ENCODE measurements at regions not wholly inside any gene's neighbourhood (a gene's known extent, or its start where the extent isn't known, plus 50 kb on each side); places are given as distances from the start of the nearest gene placed in this dataset.

DNA sequence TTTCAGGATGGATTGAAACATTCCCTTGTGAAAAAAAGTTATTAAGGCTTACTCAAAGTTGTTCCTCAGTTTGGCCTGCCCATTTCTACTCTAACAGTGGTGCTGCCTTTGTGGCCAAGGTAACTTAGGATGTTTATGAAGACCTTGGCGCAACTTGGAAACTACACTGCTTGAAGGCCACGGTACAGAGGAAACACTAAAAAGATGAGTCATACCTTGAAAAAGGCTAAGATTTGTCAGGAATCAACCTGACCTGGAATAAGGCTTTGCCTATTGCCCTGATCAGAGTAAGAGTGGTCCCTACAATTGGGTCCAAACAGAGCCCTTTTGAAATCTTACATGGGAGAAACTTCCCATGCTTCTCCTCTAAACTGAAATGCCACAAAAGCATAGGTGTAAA, 119.9 kb upstream of the MOCS1 start:
- DNase-seq (ENCODE audit: low read depth, low spot score): no peak
- no peaks in the 10 kb centered on the region for H3K36me3 ChIP-seq (ENCODE audit: insufficient read depth, insufficient read length, low read length)
- no peak for TF ChIP-seq ZNF274 (IDR thresholded peaks at IDR 0.05; ENCODE audit: low read depth, low read length)
- TF ChIP-seq YY1 (IDR thresholded peaks at IDR 0.05; ENCODE audit: insufficient read depth, insufficient read length): no peak
- no peak for TF ChIP-seq SUZ12 (IDR thresholded peaks at IDR 0.05; ENCODE audit: extremely low read depth, insufficient read depth, insufficient read length)

GRCh38 chr6:40049128-40049527, 114.9 kb upstream of the MOCS1 start:
- no peaks in the 10 kb centered on the region for H3K36me3 ChIP-seq (ENCODE audit: insufficient read depth, insufficient read length, low read length)
- H3K9me3 ChIP-seq (ENCODE audit: insufficient read depth, low read length): peaks cover 11% of the 10 kb centered on the region; the same call in 1 of the 2 replicates
- no peak overlapping the region for H3K9ac ChIP-seq (ENCODE audit: insufficient read length, low read depth)
- H3K27me3 ChIP-seq (ENCODE audit: insufficient read depth, insufficient read length): no peaks in the 10 kb centered on the region
- no peak overlapping the region for H3K4me3 ChIP-seq (ENCODE audit: insufficient read length, low read depth)
- DNase-seq (ENCODE audit: low read depth, low spot score): no peak
- TF ChIP-seq ZNF274 (IDR thresholded peaks at IDR 0.05; ENCODE audit: low read depth, low read length): no peak
- TF ChIP-seq YY1 (IDR thresholded peaks at IDR 0.05; ENCODE audit: insufficient read depth, insufficient read length): no peak
- no peak for TF ChIP-seq SUZ12 (IDR thresholded peaks at IDR 0.05; ENCODE audit: extremely low read depth, insufficient read depth, insufficient read length)
- H3K4me1 ChIP-seq (ENCODE audit: insufficient read depth, insufficient read length): no peaks in the 10 kb centered on the region

More for the DNA sequence above, 119.9 kb upstream of the MOCS1 start:
- Histone ChIP-seq H3K9ac (ENCODE audit: insufficient read length, low read depth) (no peak overlapping the region), H3K4me3 (ENCODE audit: insufficient read length, low read depth) (no peak overlapping the region), H3K4me1 (ENCODE audit: insufficient read depth, insufficient read length) (peaks cover 2% of the 10 kb centered on the region), H3K27me3 (ENCODE audit: insufficient read depth, insufficient read length) (no peaks in the 10 kb centered on the region), H3K9me3 (ENCODE audit: insufficient read depth, low read length) (peaks cover 11% of the 10 kb centered on the region; the same call in 1 of the 2 replicates)

- no peak for TF ChIP-seq YY1 (IDR thresholded peaks at IDR 0.05; ENCODE audit: insufficient read depth, insufficient read length)
- TF ChIP-seq SUZ12 (IDR thresholded peaks at IDR 0.05; ENCODE audit: extremely low read depth, insufficient read depth, insufficient read length): no peak
- TF ChIP-seq ZNF274 (IDR thresholded peaks at IDR 0.05; ENCODE audit: low read depth, low read length): no peak
- Histone ChIP-seq H3K27me3 (ENCODE audit: insufficient read depth, insufficient read length) (no peaks in the 10 kb centered on the region), H3K9me3 (ENCODE audit: insufficient read depth, low read length) (peaks cover 16% of the 10 kb centered on the region), H3K9ac (ENCODE audit: insufficient read length, low read depth) (no peak overlapping the region), H3K4me1 (ENCODE audit: insufficient read depth, insufficient read length) (peaks cover 2% of the 10 kb centered on the region), H3K4me3 (ENCODE audit: insufficient read length, low read depth) (no peak overlapping the region), H3K36me3 (ENCODE audit: insufficient read depth, insufficient read length, low read length) (no peaks in the 10 kb centered on the region)
- DNase-seq (ENCODE audit: low read depth, low spot score): no peak
Measured at GRCh38 chr6:40044196-40044595, 109.9 kb upstream of the MOCS1 start.

DNA sequence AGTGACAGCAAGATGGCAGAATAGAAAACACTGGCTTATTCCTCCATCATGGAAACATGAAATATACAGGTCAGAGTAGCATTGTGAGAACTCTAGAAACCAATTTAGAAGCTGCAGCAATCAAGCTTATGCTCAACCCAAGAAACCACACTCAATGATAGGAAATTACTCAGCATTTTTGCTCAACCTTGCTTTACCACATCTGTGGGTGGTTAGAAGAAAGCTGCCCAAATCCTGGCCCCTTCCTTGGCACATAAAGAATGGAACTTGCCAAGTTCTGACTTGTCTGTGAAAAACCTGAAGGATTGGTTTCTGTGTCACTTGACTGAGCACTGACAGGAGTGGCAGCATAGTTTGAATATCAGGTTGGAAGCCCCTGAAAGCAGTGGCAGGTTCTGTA, 108.0 kb upstream of the MOCS1 start:
- no peak for DNase-seq (ENCODE audit: low read depth, low spot score)

DNA sequence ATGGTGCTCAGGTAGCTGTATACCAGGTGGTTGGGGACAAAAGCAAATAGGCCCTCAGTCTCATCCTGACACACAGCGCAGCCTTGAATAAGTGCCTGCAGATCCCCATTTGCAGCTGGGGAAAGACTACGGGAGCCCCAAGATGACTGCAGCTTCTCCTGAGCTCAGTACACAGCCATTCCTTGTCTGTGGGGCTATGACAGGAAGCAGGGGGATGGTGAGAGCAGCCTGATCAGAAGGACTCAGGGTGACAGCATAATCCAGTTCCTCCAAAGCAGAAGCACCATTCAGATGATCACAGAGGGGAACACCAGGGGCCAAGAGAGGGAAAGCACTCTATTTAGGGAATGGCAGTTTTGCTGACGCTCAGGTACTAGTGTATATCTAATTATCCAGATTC, 104.8 kb upstream of the MOCS1 start:
- Histone ChIP-seq H3K4me3 (ENCODE audit: insufficient read length, low read depth) (no peak overlapping the region), H3K36me3 (ENCODE audit: insufficient read depth, insufficient read length, low read length) (no peaks in the 10 kb centered on the region), H3K4me1 (ENCODE audit: insufficient read depth, insufficient read length) (peaks cover 2% of the 10 kb centered on the region), H3K9ac (ENCODE audit: insufficient read length, low read depth) (no peak overlapping the region), H3K9me3 (ENCODE audit: insufficient read depth, low read length) (peaks cover 16% of the 10 kb centered on the region), H3K27me3 (ENCODE audit: insufficient read depth, insufficient read length) (no peaks in the 10 kb centered on the region)
- DNase-seq (ENCODE audit: low read depth, low spot score): no peak
- TF ChIP-seq YY1 (IDR thresholded peaks at IDR 0.05; ENCODE audit: insufficient read depth, insufficient read length) (no peak), ZNF274 (IDR thresholded peaks at IDR 0.05; ENCODE audit: low read depth, low read length) (no peak), SUZ12 (IDR thresholded peaks at IDR 0.05; ENCODE audit: extremely low read depth, insufficient read depth, insufficient read length) (no peak)

More for the DNA sequence above, 108.0 kb upstream of the MOCS1 start:
- no peaks in the 10 kb centered on the region for H3K27me3 ChIP-seq (ENCODE audit: insufficient read depth, insufficient read length)
- H3K4me1 ChIP-seq (ENCODE audit: insufficient read depth, insufficient read length): peaks cover 2% of the 10 kb centered on the region
- H3K4me3 ChIP-seq (ENCODE audit: insufficient read length, low read depth): no peak overlapping the region
- no peaks in the 10 kb centered on the region for H3K36me3 ChIP-seq (ENCODE audit: insufficient read depth, insufficient read length, low read length)
- no peak overlapping the region for H3K9ac ChIP-seq (ENCODE audit: insufficient read length, low read depth)
- H3K9me3 ChIP-seq (ENCODE audit: insufficient read depth, low read length): peaks cover 16% of the 10 kb centered on the region
- TF ChIP-seq YY1 (IDR thresholded peaks at IDR 0.05; ENCODE audit: insufficient read depth, insufficient read length) (no peak), SUZ12 (IDR thresholded peaks at IDR 0.05; ENCODE audit: extremely low read depth, insufficient read depth, insufficient read length) (no peak), ZNF274 (IDR thresholded peaks at IDR 0.05; ENCODE audit: low read depth, low read length) (no peak)

DNA sequence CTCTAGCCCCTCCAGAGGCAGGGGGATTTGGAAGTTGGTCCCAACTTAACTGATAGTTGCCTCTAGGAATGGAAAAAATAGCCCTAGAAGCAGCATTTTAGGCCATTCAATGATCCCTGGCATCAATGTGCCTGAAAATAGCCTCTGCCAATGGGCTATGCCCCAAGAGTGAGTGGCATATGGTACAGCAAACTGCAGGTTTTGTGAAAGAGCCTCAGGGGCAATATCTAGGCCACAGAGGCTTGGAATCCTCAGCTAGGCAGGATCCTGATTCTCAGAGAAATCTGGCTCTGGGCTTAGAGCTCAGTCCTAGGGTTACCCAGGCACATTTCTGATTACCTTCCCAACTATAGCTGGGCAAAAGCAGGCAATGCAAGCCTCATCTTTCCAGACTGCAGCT, 104.4 kb upstream of the MOCS1 start:
- H3K9me3 ChIP-seq (ENCODE audit: insufficient read depth, low read length): peaks cover 16% of the 10 kb centered on the region
- no peaks in the 10 kb centered on the region for H3K27me3 ChIP-seq (ENCODE audit: insufficient read depth, insufficient read length)
- peaks cover 2% of the 10 kb centered on the region for H3K4me1 ChIP-seq (ENCODE audit: insufficient read depth, insufficient read length)
- H3K9ac ChIP-seq (ENCODE audit: insufficient read length, low read depth): no peak overlapping the region
- H3K4me3 ChIP-seq (ENCODE audit: insufficient read length, low read depth): no peak overlapping the region
- no peaks in the 10 kb centered on the region for H3K36me3 ChIP-seq (ENCODE audit: insufficient read depth, insufficient read length, low read length)
- no peak for DNase-seq (ENCODE audit: low read depth, low spot score)
- TF ChIP-seq YY1 (IDR thresholded peaks at IDR 0.05; ENCODE audit: insufficient read depth, insufficient read length) (no peak), ZNF274 (IDR thresholded peaks at IDR 0.05; ENCODE audit: low read depth, low read length) (no peak), SUZ12 (IDR thresholded peaks at IDR 0.05; ENCODE audit: extremely low read depth, insufficient read depth, insufficient read length) (no peak)

- H3K9me3 ChIP-seq (ENCODE audit: insufficient read depth, low read length): peaks cover 16% of the 10 kb centered on the region
- TF ChIP-seq SUZ12 (IDR thresholded peaks at IDR 0.05; ENCODE audit: extremely low read depth, insufficient read depth, insufficient read length): no peak
- no peak overlapping the region for H3K4me3 ChIP-seq (ENCODE audit: insufficient read length, low read depth)
- no peaks in the 10 kb centered on the region for H3K27me3 ChIP-seq (ENCODE audit: insufficient read depth, insufficient read length)
- no peak overlapping the region for H3K9ac ChIP-seq (ENCODE audit: insufficient read length, low read depth)
- H3K36me3 ChIP-seq (ENCODE audit: insufficient read depth, insufficient read length, low read length): no peaks in the 10 kb centered on the region
- DNase-seq (ENCODE audit: low read depth, low spot score): no peak
- H3K4me1 ChIP-seq (ENCODE audit: insufficient read depth, insufficient read length): peaks cover 2% of the 10 kb centered on the region
Measured at GRCh38 chr6:40037271-40037670, 103.0 kb upstream of the MOCS1 start.

DNA sequence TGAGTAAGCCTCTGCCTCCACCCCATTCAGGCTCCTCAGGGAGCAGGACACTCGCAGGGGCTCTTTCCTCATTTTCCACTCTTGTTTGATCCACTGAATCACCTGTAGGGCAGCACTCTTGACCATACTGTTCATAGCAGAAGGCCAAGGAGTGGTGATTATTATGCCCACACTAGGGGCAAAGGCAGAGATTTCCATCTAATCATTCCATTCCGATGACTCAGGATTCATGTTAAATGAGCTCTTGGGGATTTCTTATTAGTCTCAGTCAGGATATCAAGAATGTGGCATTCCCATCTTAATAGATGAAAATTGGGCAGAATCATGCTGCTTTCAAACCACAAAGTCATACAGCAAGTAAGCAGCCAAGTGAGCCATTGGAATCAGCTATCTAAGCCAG, 101.9 kb upstream of the MOCS1 start:
- no peak overlapping the region for H3K4me3 ChIP-seq (ENCODE audit: insufficient read length, low read depth)
- no peaks in the 10 kb centered on the region for H3K27me3 ChIP-seq (ENCODE audit: insufficient read depth, insufficient read length)
- no peak for DNase-seq (ENCODE audit: low read depth, low spot score)
- H3K9ac ChIP-seq (ENCODE audit: insufficient read length, low read depth): no peak overlapping the region
- no peaks in the 10 kb centered on the region for H3K36me3 ChIP-seq (ENCODE audit: insufficient read depth, insufficient read length, low read length)
- H3K4me1 ChIP-seq (ENCODE audit: insufficient read depth, insufficient read length): peaks cover 2% of the 10 kb centered on the region
- peaks cover 6% of the 10 kb centered on the region for H3K9me3 ChIP-seq (ENCODE audit: insufficient read depth, low read length)
- TF ChIP-seq ZNF274 (IDR thresholded peaks at IDR 0.05; ENCODE audit: low read depth, low read length) (no peak), SUZ12 (IDR thresholded peaks at IDR 0.05; ENCODE audit: extremely low read depth, insufficient read depth, insufficient read length) (no peak), YY1 (IDR thresholded peaks at IDR 0.05; ENCODE audit: insufficient read depth, insufficient read length) (no peak)

Data from NT2/D1 (cell line).